Bone marrow (tissue), 2 donors: ENCODE measurements at regions not wholly inside any gene's neighbourhood (a gene's known extent, or its start where the extent isn't known, plus 50 kb on each side); places are given as distances from the start of the nearest gene placed in this dataset.
A peak's percentile ranks its signal among the peaks of the same experiment; 100 is the strongest.

Source experiments
- DNase-seq, 2 donors: peaks; one replicate each; lab custom pipeline; 2025; lab: John Stamatoyannopoulos, UW

- no peak for DNase-seq
These were observed 212.1 kb upstream of the MIR17HG start for GRCh38 chr13:91135376-91135775.

- no peak for DNase-seq
These were observed 211.5 kb upstream of the MIR17HG start for GRCh38 chr13:91135968-91136367.

- no peak for DNase-seq
These were observed 210.7 kb upstream of the MIR17HG start for GRCh38 chr13:91136806-91137205.

- DNase-seq = no peak
These were observed 208.3 kb upstream of the MIR17HG start for GRCh38 chr13:91139232-91139631.

GRCh38 chr13:91141543-91142061 is 205.9 kb upstream of the MIR17HG start:
- DNase-seq = no peak

- DNase-seq = no peak
These were observed 204.9 kb upstream of the MIR17HG start for GRCh38 chr13:91142572-91142971.

GRCh38 chr13:91144054-91144453 is 203.4 kb upstream of the MIR17HG start:
- peak in 1 of 2 donors; percentile 56 for DNase-seq

- DNase-seq = no peak
These were observed 203.0 kb upstream of the MIR17HG start for GRCh38 chr13:91144486-91144885.

- DNase-seq = no peak
These were observed 201.8 kb upstream of the MIR17HG start for GRCh38 chr13:91145571-91146205.

GRCh38 chr13:91146601-91147000 is 200.9 kb upstream of the MIR17HG start:
- no peak for DNase-seq

GRCh38 chr13:91148098-91148497 is 199.4 kb upstream of the MIR17HG start:
- no peak for DNase-seq

- DNase-seq = no peak
These were observed 195.6 kb upstream of the MIR17HG start for GRCh38 chr13:91151921-91152320.

GRCh38 chr13:91153372-91153771 is 194.1 kb upstream of the MIR17HG start:
- no peak for DNase-seq

GRCh38 chr13:91154558-91155353 is 192.7 kb upstream of the MIR17HG start:
- DNase-seq = peak in 1 of 2 donors; percentile 74

GRCh38 chr13:91155512-91156114 is 191.9 kb upstream of the MIR17HG start:
- DNase-seq = no peak

- no peak for DNase-seq
These were observed 190.0 kb upstream of the MIR17HG start for GRCh38 chr13:91157273-91158016.

GRCh38 chr13:91158017-91158395 is 189.5 kb upstream of the MIR17HG start:
- DNase-seq = peak in 1 of 2 donors; percentile 39

GRCh38 chr13:91162180-91162579 is 185.3 kb upstream of the MIR17HG start:
- DNase-seq = no peak

- no peak for DNase-seq
These were observed 184.9 kb upstream of the MIR17HG start for GRCh38 chr13:91162589-91162988.

GRCh38 chr13:91165758-91166157 is 181.7 kb upstream of the MIR17HG start:
- no peak for DNase-seq

GRCh38 chr13:91166714-91167511 is 180.6 kb upstream of the MIR17HG start:
- no peak for DNase-seq
